ENCODE measurements at regions not wholly inside any gene's neighbourhood (a gene's known extent, or its start where the extent isn't known, plus 50 kb on each side); places are given as distances from the start of the nearest gene placed in this dataset.

- H4K8ac ChIP-seq (ENCODE audit: extremely low read depth, insufficient read depth, low read length) = no peak overlapping the region
- CTCF ChIA-PET (ENCODE audit: partially characterized antibody) = interaction anchor here (1.0 to 2.4 kb wide), 2 partner anchors 10 to 68 kb away, joined by 3 to 6 read pairs; no protein-coding TSS in a partner anchor
- H2AFZ ChIP-seq (ENCODE audit: low read length) = no peak overlapping the region
- H2BK120ac ChIP-seq (replicated peaks; ENCODE audit: low read depth, low read length) = no peak overlapping the region
- H2BK20ac ChIP-seq (ENCODE audit: low read length) = no peak overlapping the region
- no peak overlapping the region for H3K4me2 ChIP-seq (ENCODE audit: insufficient read depth in 1 of 2, low read depth in 2 of 2, low read length in 2 of 2)
- no peak overlapping the region for H4K91ac ChIP-seq (replicated peaks; ENCODE audit: insufficient read length, low read length)
- no peak overlapping the region for H3K23ac ChIP-seq (ENCODE audit: insufficient read length)
- no peaks in the 10 kb centered on the region for H3K79me2 ChIP-seq (ENCODE audit: control insufficient read depth in 1 of 2, insufficient read depth in 2 of 2, low read length in 2 of 2)
- no peak for FAIRE-seq
- H3K9me3 ChIP-seq (ENCODE audit: insufficient read depth in 2 of 2, low read depth in 1 of 2, low read length in 1 of 2) = no peaks in the 10 kb centered on the region
- H2BK15ac ChIP-seq (ENCODE audit: low read length) = no peak overlapping the region
- 90% methylated on average over 6 of the region's 6 CpGs; no CpG with 5 or more reads in 1 of the 2 experiments for WGBS, 2 experiments (ENCODE audit: extremely low coverage in 1 of 2, insufficient coverage in 1 of 2, insufficient read length in 1 of 2, insufficient replicate concordance in 2 of 2, low coverage in 1 of 2, low lambda C conversion rate in 2 of 2, missing lambda C conversion rate in 1 of 2)
- no peak overlapping the region for H3K27ac ChIP-seq (ENCODE audit: low read depth, low read length)
- H2AK5ac ChIP-seq (ENCODE audit: low read depth, low read length) = no peak overlapping the region
- H2BK5ac ChIP-seq (ENCODE audit: low read depth, low read length) = no peak overlapping the region
- no peak overlapping the region for H3K14ac ChIP-seq (ENCODE audit: insufficient read length)
- no peak overlapping the region for H3K56ac ChIP-seq (replicated peaks; ENCODE audit: insufficient read length, low read depth, low read length)
- no peak for TF ChIP-seq BACH1 (IDR thresholded peaks at IDR 0.05; ENCODE audit: low read length)
- TF ChIP-seq ATF2 (IDR thresholded peaks at IDR 0.05; ENCODE audit: low read length) = no peak
- no peak for TF ChIP-seq NANOG (IDR thresholded peaks at IDR 0.05; ENCODE audit: insufficient read depth, low read depth, low read length, poor library complexity, severe bottlenecking)
- TF ChIP-seq CBX5 (IDR thresholded peaks at IDR 0.05; ENCODE audit: low read depth, low read length) = no peak
- no peaks in the 10 kb centered on the region for H4K20me1 ChIP-seq (replicated peaks in 1 of 2; ENCODE audit: control insufficient read depth in 1 of 2, insufficient read depth in 2 of 2, low read length in 2 of 2)
- no peak overlapping the region for H3K18ac ChIP-seq (ENCODE audit: extremely low read depth, low read length)
- H3K27me3 ChIP-seq (replicated peaks in 1 of 4; ENCODE audit: control insufficient read depth in 3 of 4, extremely low read depth in 1 of 4, insufficient read depth in 3 of 4, low read length in 3 of 4) = no peaks in the 10 kb centered on the region; a peak in 1 of 7 replicates
- H4K5ac ChIP-seq (ENCODE audit: insufficient read length, low read depth, low read length) = no peak overlapping the region
- no peaks in the 10 kb centered on the region for H3K36me3 ChIP-seq (ENCODE audit: control insufficient read depth in 2 of 4, insufficient read depth in 4 of 4, low read length in 3 of 4)
- H3K79me1 ChIP-seq (ENCODE audit: low read depth, low read length) = no peaks in the 10 kb centered on the region
- POLR2A ChIA-PET (ENCODE audit: partially characterized antibody) = no interaction called here
- no peak overlapping the region for H3K4ac ChIP-seq (replicated peaks; ENCODE audit: insufficient read length, low read depth, low read length)
- no peaks in the 10 kb centered on the region for H3K23me2 ChIP-seq (ENCODE audit: low read depth, low read length)
- H2BK12ac ChIP-seq (ENCODE audit: low read depth, low read length) = no peak overlapping the region
- DNase-seq (ENCODE audit: low read depth in 1 of 2, low spot score in 2 of 2) = no peak
- peaks cover 0 to 2% (median 0%) of the 10 kb centered on the region in 4 experiments; a peak in 1 of 7 replicates for H3K4me1 ChIP-seq (replicated peaks in 1 of 4; ENCODE audit: control insufficient read depth in 3 of 4, insufficient read depth in 4 of 4, low read length in 3 of 4)
- H3K4me3 ChIP-seq (ENCODE audit: extremely low read depth in 1 of 4, insufficient read depth in 2 of 4, low read depth in 3 of 4, low read length in 4 of 4) = no peak overlapping the region
- no peak overlapping the region for H3K9ac ChIP-seq (replicated peaks in 1 of 4; ENCODE audit: extremely low read depth in 1 of 4, low read depth in 3 of 4, low read length in 3 of 4)
Measured at GRCh38 chr3:107916171-107916570, 174.7 kb downstream of the CD47 start.
